OCI-LY3 (cell line): ENCODE measurements at regions not wholly inside any gene's neighbourhood (a gene's known extent, or its start where the extent isn't known, plus 50 kb on each side); places are given as distances from the start of the nearest gene placed in this dataset.

Experiments used
- H2AFZ ChIP-seq: fragments of 200-600, 300-600 bp; shearing (Covaris generic); 2 replicates; pipeline ENCODE4 v1.6.0; 2014; ENCODE audit warnings: antibody characterized with exemption, low read depth, low read length
- H3K27ac ChIP-seq: fragments of 200-600, 300-600 bp; sonication (generic); 2 replicates; pipeline ENCODE4 v1.5.1; 2014; ENCODE audit warnings: mild to moderate bottlenecking, low read length, moderate library complexity, mixed read lengths
- H3K27me3 ChIP-seq: fragments of 200-600, 300-600 bp; sonication (generic); 2 replicates; pipeline ENCODE4 v1.6.1; 2014; ENCODE audit warnings: low read depth, low read length, mixed read lengths
- H3K36me3 ChIP-seq: fragments of 200-600, 300-600 bp; sonication (generic); replicated peaks from 2 replicates; pipeline ENCODE3; 2014; ENCODE audit warnings: low read depth, low read length, mixed read lengths
- H3K4me1 ChIP-seq: fragments of 300-600, 200-600 bp; sonication (generic); 2 replicates; pipeline ENCODE4 v1.6.1; 2014; ENCODE audit warnings: low read length, mixed read lengths
- H3K4me2 ChIP-seq: fragments of 200-600, 300-600 bp; sonication (generic); 2 replicates; pipeline ENCODE4 v1.6.1; 2014; ENCODE audit warnings: low read length, mixed read lengths
- H3K4me3 ChIP-seq: fragments of 300-600, 200-600 bp; sonication (generic); 2 replicates; pipeline ENCODE4 v1.5.1; 2014; ENCODE audit warnings: antibody characterized with exemption, mild to moderate bottlenecking, low read length, moderate library complexity
- H3K79me2 ChIP-seq: fragments of 300-600, 200-600 bp; shearing (Covaris generic); 2 replicates; pipeline ENCODE4 v1.6.1; 2014; ENCODE audit warnings: mild to moderate bottlenecking, low read length, mixed read lengths
- H3K9ac ChIP-seq: fragments of 300-600, 200-600 bp; shearing (Covaris generic); 2 replicates; pipeline ENCODE4 v1.6.0; 2014; ENCODE audit warnings: mild to moderate bottlenecking, low read length, moderate library complexity
- H3K9me3 ChIP-seq: fragments of 200-600, 300-600 bp; shearing (Covaris generic); 2 replicates; pipeline ENCODE4 v1.6.1; 2014; ENCODE audit warnings: low read length, mixed read lengths; ENCODE audit not compliant: insufficient read depth
- H4K20me1 ChIP-seq: fragments of 200-600, 300-600 bp; sonication (generic); 2 replicates; pipeline ENCODE4 v1.6.1; 2016; ENCODE audit warnings: low read length, mixed read lengths; ENCODE audit not compliant: insufficient read depth
- CTCF ChIP-seq: fragments of 200-600, 300-600 bp; sonication (generic); IDR thresholded peaks from 2 replicates; pipeline ENCODE4 v1.5.1; 2014; ENCODE audit warnings: antibody characterized with exemption, low read length, low read depth
- EZH2phosphoT487 ChIP-seq: fragments of 200-600 bp; shearing (Covaris generic); IDR thresholded peaks from 2 replicates; pipeline ENCODE4 v1.6.1; 2018; ENCODE audit warnings: antibody characterized with exemption, mixed run types, low read depth

GRCh38 chr4:180625653-180626052 lies 1617.5 kb upstream of the TENM3 start:
- H3K27ac ChIP-seq = no peak overlapping the region
- H4K20me1 ChIP-seq = no peaks in the 10 kb centered on the region
- H3K9ac ChIP-seq = no peak overlapping the region
- no peaks in the 10 kb centered on the region for H3K79me2 ChIP-seq
- no peaks in the 10 kb centered on the region for H3K36me3 ChIP-seq
- H3K4me2 ChIP-seq = no peak overlapping the region
- TF ChIP-seq EZH2phosphoT487 = no peak
- no peak for TF ChIP-seq CTCF
- H3K4me3 ChIP-seq = no peak overlapping the region
- no peaks in the 10 kb centered on the region for H3K27me3 ChIP-seq
- H2AFZ ChIP-seq = no peak overlapping the region
- no peaks in the 10 kb centered on the region for H3K4me1 ChIP-seq
- H3K9me3 ChIP-seq = peaks cover 1% of the 10 kb centered on the region; the same call in 1 of the 2 replicates

GRCh38 chr4:180630012-180630665 lies 1613.1 kb upstream of the TENM3 start:
- Histone ChIP-seq H3K79me2 (no peaks in the 10 kb centered on the region), H3K9me3 (no peaks in the 10 kb centered on the region), H3K4me3 (no peak overlapping the region), H3K27ac (no peak overlapping the region), H3K27me3 (no peaks in the 10 kb centered on the region), H3K36me3 (no peaks in the 10 kb centered on the region), H3K4me1 (no peaks in the 10 kb centered on the region), H3K9ac (no peak overlapping the region), H3K4me2 (no peak overlapping the region), H2AFZ (no peak overlapping the region), H4K20me1 (no peaks in the 10 kb centered on the region)
- no peak for TF ChIP-seq EZH2phosphoT487

DNA sequence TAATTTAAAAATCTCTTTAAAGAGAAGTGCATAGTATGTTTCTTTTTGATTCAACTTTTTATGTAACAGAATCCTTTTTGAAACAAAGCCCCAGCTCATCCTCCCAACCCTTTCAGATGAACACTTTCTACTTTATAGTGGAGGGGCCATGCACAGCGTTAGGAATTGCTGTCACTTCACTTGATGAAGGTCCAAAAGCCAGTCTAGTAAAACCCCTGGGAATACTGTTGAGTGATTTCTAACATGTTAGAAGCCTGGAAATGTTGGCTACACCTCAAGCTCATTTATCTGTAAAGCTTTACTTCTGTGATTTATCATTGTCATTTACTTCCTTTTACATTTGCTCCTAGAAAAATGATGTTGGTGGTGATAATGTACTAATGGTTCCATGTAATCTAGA lies 1608.9 kb upstream of the TENM3 start:
- Histone ChIP-seq H3K79me2 (no peaks in the 10 kb centered on the region), H3K9me3 (no peaks in the 10 kb centered on the region), H3K27me3 (no peaks in the 10 kb centered on the region), H3K9ac (no peak overlapping the region), H3K4me2 (no peak overlapping the region), H3K27ac (no peak overlapping the region), H3K4me1 (peaks cover 10% of the 10 kb centered on the region; the same call in 1 of the 2 replicates), H3K36me3 (no peaks in the 10 kb centered on the region), H4K20me1 (no peaks in the 10 kb centered on the region), H3K4me3 (no peak overlapping the region), H2AFZ (no peak overlapping the region)
- no peak for TF ChIP-seq CTCF
- no peak for TF ChIP-seq EZH2phosphoT487

DNA sequence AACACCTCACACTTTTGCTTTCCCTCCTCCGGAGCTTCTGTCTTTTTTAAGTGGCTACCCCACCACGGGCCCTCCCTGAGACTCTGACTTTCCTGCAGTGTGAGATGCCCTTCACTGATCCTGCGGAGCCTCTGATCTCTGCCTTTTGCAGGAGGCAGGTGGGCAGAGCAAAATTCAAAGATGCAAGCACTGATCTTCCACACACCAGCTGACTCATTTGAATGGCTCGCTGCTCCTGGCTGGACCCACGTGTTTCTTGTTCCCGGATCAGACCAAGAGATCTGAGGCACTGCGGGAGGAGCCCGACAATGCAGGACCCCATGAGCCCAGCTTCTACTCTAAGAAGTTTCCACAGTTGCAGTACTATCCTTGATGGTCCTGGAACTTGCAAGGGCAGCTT lies 1607.9 kb upstream of the TENM3 start:
- H3K4me3 ChIP-seq = no peak overlapping the region
- H3K4me2 ChIP-seq = no peak overlapping the region
- TF ChIP-seq CTCF = no peak
- no peak for TF ChIP-seq EZH2phosphoT487
- H3K27me3 ChIP-seq = no peaks in the 10 kb centered on the region
- no peaks in the 10 kb centered on the region for H3K79me2 ChIP-seq
- no peak overlapping the region for H3K27ac ChIP-seq
- no peaks in the 10 kb centered on the region for H4K20me1 ChIP-seq
- peaks cover 10% of the 10 kb centered on the region; the same call in 1 of the 2 replicates for H3K4me1 ChIP-seq
- no peaks in the 10 kb centered on the region for H3K9me3 ChIP-seq
- no peak overlapping the region for H2AFZ ChIP-seq
- H3K36me3 ChIP-seq = no peaks in the 10 kb centered on the region
- no peak overlapping the region for H3K9ac ChIP-seq
